CD4-positive, CD25-positive, alpha-beta regulatory T cell (primary cell): ENCODE measurements at regions not wholly inside any gene's neighbourhood (a gene's known extent, or its start where the extent isn't known, plus 50 kb on each side); places are given as distances from the start of the nearest gene placed in this dataset.

Experiments
- ATAC-seq, 2 donors: fragments of 150-1000 bp; cut with Tn5 transposase; one replicate each; pipeline ENCODE4 v1.10.0; 2021; ENCODE audit warnings: low read depth in 2 of 2, moderate number of reproducible peaks in 2 of 2, moderate library complexity in 1 of 2
- DNase-seq, 3 donors: peaks; one replicate each; pipeline versions ENCODE4 v3.0.0 to v3.0.0-alpha.2; 2012 to 2022; ENCODE audit warnings: mixed read lengths in 1 of 3
- H3K27ac ChIP-seq: one replicate; pipeline ENCODE4 v1.7.0; 2013; ENCODE audit warnings: mild to moderate bottlenecking, low read length; ENCODE audit not compliant: insufficient read depth, poor library complexity, severe bottlenecking
- H3K27me3 ChIP-seq: one replicate; pipeline ENCODE4 v1.7.0; 2013; ENCODE audit warnings: low read length; ENCODE audit not compliant: control insufficient read depth, insufficient read depth
- H3K36me3 ChIP-seq: one replicate; pipeline ENCODE4 v1.7.0; 2013; ENCODE audit warnings: mild to moderate bottlenecking, low read length, moderate library complexity; ENCODE audit not compliant: control insufficient read depth, insufficient read depth
- H3K4me1 ChIP-seq: 2 replicates; pipeline ENCODE4 v1.7.0; 2013; ENCODE audit warnings: mild to moderate bottlenecking, low read length; ENCODE audit not compliant: insufficient read depth, control insufficient read depth, poor library complexity, severe bottlenecking
- H3K4me3 ChIP-seq: one replicate; pipeline ENCODE4 v1.7.0; 2013; ENCODE audit warnings: low read depth, mild to moderate bottlenecking, low read length, moderate library complexity
- H3K9me3 ChIP-seq, 2 experiments: 1 replicate in 1 of 2; 2 replicates in 1 of 2; pipeline ENCODE4 v1.7.0; 2013; ENCODE audit warnings: low read length in 2 of 2, mild to moderate bottlenecking in 1 of 2, moderate library complexity in 1 of 2; ENCODE audit not compliant: control insufficient read depth in 2 of 2
- H3K27ac Mint-ChIP-seq, 3 donors: one replicate each; pipeline ENCODE4 v1.8.0; 2020 to 2022; ENCODE audit warnings: mild to moderate bottlenecking in 3 of 3, mixed read lengths in 3 of 3, moderate library complexity in 2 of 3
- H3K27me3 Mint-ChIP-seq: one replicate; pipeline ENCODE4 v1.8.0; 2022; ENCODE audit warnings: mild to moderate bottlenecking, mixed read lengths
- H3K36me3 Mint-ChIP-seq: one replicate; pipeline ENCODE4 v1.8.0; 2020; ENCODE audit warnings: mixed read lengths
- H3K4me1 Mint-ChIP-seq, 4 donors: one replicate each; pipeline ENCODE4 v1.8.0; 2020 to 2022; ENCODE audit warnings: mixed read lengths in 4 of 4, mild to moderate bottlenecking in 1 of 4
- H3K4me3 Mint-ChIP-seq, 4 donors: one replicate each; pipeline ENCODE4 v1.8.0; 2020 to 2022; ENCODE audit warnings: mild to moderate bottlenecking in 4 of 4, mixed read lengths in 4 of 4, moderate library complexity in 3 of 4
- H3K9me3 Mint-ChIP-seq, 7 donors: one replicate each; pipeline ENCODE4 v1.8.0; 2020 to 2022; ENCODE audit warnings: mixed read lengths in 7 of 7, mild to moderate bottlenecking in 3 of 7, moderate library complexity in 2 of 7

DNA sequence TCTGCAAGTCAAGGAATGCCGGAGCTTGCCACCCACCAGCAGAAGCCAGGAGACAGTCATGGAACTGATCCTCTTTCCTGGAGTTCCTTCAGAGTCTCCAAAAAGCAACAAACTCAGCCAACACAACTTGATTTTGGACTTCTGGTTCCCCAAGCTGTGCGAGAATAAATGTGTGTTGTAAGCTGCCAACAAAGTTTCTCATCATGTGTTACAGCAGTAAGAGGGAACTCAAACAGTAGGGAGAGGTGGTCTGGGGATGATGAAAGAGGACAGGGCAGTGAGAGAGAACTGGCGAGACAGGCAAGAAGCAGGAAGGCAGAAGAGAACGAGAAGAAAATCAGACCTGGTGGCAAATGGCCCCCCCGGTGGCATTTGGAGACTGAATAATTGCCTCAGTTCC is 204.9 kb downstream of the MAF start:
- Histone ChIP-seq H3K4me1 (no peaks in the 10 kb centered on the region), H3K9me3 (no peaks in the 10 kb centered on the region), H3K4me3 (no peak overlapping the region), H3K36me3 (no peaks in the 10 kb centered on the region), H3K27me3 (no peaks in the 10 kb centered on the region), H3K27ac (no peak overlapping the region)
- peaks cover 0 to 2% (median 0%) of the 10 kb centered on the region in 7 donors for H3K9me3 Mint-ChIP-seq
- no peak overlapping the region for H3K4me3 Mint-ChIP-seq
- no peaks in the 10 kb centered on the region for H3K27me3 Mint-ChIP-seq
- ATAC-seq (no peak), DNase-seq (no peak)
- no peak overlapping the region for H3K27ac Mint-ChIP-seq
- H3K4me1 Mint-ChIP-seq = peaks cover 0 to 7% (median 0%) of the 10 kb centered on the region in 4 donors
- H3K36me3 Mint-ChIP-seq = no peaks in the 10 kb centered on the region

DNA sequence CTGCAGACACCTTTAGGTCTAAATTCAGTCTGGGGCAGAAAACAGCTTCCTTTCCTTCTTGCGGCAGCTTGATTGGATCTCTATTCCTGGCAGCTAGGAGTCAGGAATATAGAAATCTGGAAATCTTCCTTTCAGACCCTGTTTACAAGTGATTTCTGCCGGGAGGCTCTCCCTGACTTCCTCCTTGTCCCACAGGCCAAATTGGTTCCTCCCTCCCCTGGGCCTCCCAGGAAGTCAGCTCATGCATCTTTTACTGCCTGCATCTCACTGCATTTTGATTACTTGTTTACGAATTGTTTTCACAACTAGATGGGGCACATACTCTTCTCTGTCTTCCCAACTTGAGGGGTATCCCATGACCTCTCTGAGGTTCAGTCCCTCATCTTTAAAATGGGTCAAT is 206.3 kb downstream of the MAF start:
- H3K27ac Mint-ChIP-seq = peak overlapping the region in 2 of 3 donors; percentile 26 to 77
- H3K9me3 Mint-ChIP-seq = peaks cover 0 to 2% (median 0%) of the 10 kb centered on the region in 7 donors

DNA sequence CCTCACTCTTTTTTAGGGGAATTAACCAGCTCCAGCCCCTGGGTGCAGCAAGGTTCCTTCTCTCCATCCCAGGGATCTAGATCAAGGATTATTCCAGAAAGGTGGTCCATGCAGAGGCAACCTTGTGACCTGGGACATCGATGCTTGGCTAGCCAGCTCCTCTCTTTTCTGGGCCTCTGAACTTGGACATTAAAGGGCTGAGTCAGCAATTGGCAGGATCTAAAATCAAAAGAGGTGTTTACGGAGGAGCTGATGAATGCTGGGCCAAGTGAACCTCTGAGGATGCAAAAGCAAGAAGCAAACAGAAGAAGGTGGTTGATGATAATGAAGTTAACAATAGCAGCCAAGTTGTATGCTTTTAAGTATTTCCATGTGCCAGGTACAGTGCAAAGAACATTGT is 207.0 kb downstream of the MAF start:
- Mint-ChIP-seq H3K27ac (peak overlapping the region in 1 of 3 donors; percentile 32), H3K36me3 (no peaks in the 10 kb centered on the region), H3K9me3 (peaks cover 0 to 2% (median 0%) of the 10 kb centered on the region in 7 donors), H3K4me3 (no peak overlapping the region), H3K27me3 (no peaks in the 10 kb centered on the region), H3K4me1 (peaks cover 0 to 9% (median 0%) of the 10 kb centered on the region in 4 donors)
- H3K36me3 ChIP-seq = no peaks in the 10 kb centered on the region
- no peak overlapping the region for H3K4me3 ChIP-seq
- DNase-seq (no peak), ATAC-seq (no peak)
- H3K27ac ChIP-seq = no peak overlapping the region
- H3K4me1 ChIP-seq = no peaks in the 10 kb centered on the region
- no peaks in the 10 kb centered on the region for H3K9me3 ChIP-seq
- no peaks in the 10 kb centered on the region for H3K27me3 ChIP-seq

More for the DNA sequence above, 206.3 kb downstream of the MAF start:
- Histone ChIP-seq H3K36me3 (no peaks in the 10 kb centered on the region), H3K4me1 (no peaks in the 10 kb centered on the region), H3K27me3 (no peaks in the 10 kb centered on the region), H3K27ac (no peak overlapping the region), H3K4me3 (no peak overlapping the region), H3K9me3 (no peaks in the 10 kb centered on the region)
- Mint-ChIP-seq H3K4me1 (peaks cover 0 to 9% (median 0%) of the 10 kb centered on the region in 4 donors), H3K27me3 (no peaks in the 10 kb centered on the region), H3K4me3 (no peak overlapping the region), H3K36me3 (no peaks in the 10 kb centered on the region)
- no peak for DNase-seq
- ATAC-seq = no peak

DNA sequence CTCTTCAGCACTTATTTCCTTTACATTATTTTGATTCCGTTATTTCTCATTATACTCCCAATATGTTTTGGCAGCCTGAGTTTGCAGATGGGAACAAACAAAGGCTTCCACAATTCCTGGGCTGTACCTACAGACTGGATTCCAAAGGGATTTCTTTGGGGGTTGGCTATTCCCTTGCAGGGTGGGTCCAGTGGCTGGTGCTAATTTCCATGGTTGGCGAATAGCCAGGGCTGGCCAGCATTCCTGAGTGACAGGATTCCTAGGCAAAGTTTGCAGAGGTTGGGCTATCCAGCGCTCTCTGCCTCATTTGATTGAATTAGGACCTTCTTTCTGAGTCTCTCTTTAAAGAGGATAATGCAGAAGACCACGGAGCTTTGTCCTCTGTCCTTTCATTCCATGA is 207.4 kb downstream of the MAF start:
- Histone ChIP-seq H3K9me3 (no peaks in the 10 kb centered on the region), H3K36me3 (no peaks in the 10 kb centered on the region), H3K27me3 (no peaks in the 10 kb centered on the region), H3K4me3 (no peak overlapping the region), H3K4me1 (no peaks in the 10 kb centered on the region), H3K27ac (no peak overlapping the region)
- DNase-seq (no peak), ATAC-seq (no peak)
- H3K4me3 Mint-ChIP-seq = no peak overlapping the region
- H3K4me1 Mint-ChIP-seq = peaks cover 0 to 9% (median 0%) of the 10 kb centered on the region in 4 donors
- peak overlapping the region in 2 of 3 donors; percentile 32 to 84 for H3K27ac Mint-ChIP-seq
- no peaks in the 10 kb centered on the region for H3K36me3 Mint-ChIP-seq
- H3K27me3 Mint-ChIP-seq = no peaks in the 10 kb centered on the region
- peaks cover 0 to 2% (median 0%) of the 10 kb centered on the region in 7 donors for H3K9me3 Mint-ChIP-seq

DNA sequence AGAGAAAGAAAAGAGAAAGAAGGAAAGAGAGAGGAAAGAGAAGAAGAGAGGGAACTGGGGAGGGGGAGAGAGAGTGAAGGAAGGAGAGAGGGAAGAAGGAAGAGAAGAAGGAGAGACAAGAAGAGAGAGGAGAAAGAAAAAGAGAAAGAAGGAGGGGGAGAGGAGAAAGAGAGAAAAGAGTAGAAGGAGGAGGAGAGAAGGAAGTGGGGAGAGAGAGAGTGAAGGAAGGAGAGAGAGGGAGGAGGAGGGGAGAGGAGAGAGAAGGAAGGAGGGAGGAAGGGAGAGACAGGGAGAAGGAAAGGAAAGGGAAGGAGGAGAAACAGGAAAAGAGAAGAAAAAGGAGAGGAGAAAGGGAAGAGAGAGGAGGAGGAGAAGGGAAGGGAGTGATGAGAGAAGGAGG is 208.5 kb downstream of the MAF start:
- no peak for DNase-seq
- H3K9me3 ChIP-seq = no peaks in the 10 kb centered on the region
- no peak overlapping the region for H3K27ac ChIP-seq
- Mint-ChIP-seq H3K9me3 (peaks cover 0 to 2% (median 0%) of the 10 kb centered on the region in 7 donors), H3K4me1 (peaks cover 0 to 9% (median 0%) of the 10 kb centered on the region in 4 donors), H3K27me3 (no peaks in the 10 kb centered on the region), H3K4me3 (no peak overlapping the region), H3K36me3 (no peaks in the 10 kb centered on the region), H3K27ac (no peak overlapping the region)
- no peaks in the 10 kb centered on the region for H3K36me3 ChIP-seq
- no peaks in the 10 kb centered on the region for H3K27me3 ChIP-seq
- no peaks in the 10 kb centered on the region for H3K4me1 ChIP-seq
- no peak for ATAC-seq
- H3K4me3 ChIP-seq = no peak overlapping the region

DNA sequence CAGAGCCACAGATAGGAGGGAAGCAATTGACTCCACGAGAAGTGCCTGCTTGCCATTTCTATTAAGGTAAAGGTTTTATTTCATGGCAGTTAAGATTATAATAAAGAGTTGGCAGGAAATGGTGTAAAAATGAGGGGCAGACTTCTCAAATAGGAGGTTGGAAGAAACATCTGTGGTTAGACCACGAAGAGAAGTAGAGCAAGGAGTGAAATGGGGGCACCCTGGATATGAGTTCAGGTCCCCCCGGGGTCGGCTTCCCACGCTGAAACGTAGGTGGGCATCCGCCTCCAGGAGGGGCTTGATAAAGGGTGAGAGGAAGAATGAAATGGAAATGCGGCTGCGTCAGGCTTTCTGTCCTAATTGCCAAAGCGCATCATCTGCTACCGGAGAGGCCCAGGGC is 209.1 kb downstream of the MAF start:
- Mint-ChIP-seq H3K27me3 (no peaks in the 10 kb centered on the region), H3K9me3 (peaks cover 0 to 2% (median 0%) of the 10 kb centered on the region in 7 donors), H3K4me3 (no peak overlapping the region), H3K27ac (peak overlapping the region in 1 of 3 donors; percentile 27), H3K4me1 (peaks cover 0 to 9% (median 0%) of the 10 kb centered on the region in 4 donors), H3K36me3 (no peaks in the 10 kb centered on the region)
- DNase-seq = no peak
- no peak overlapping the region for H3K4me3 ChIP-seq
- no peak overlapping the region for H3K27ac ChIP-seq
- no peaks in the 10 kb centered on the region for H3K36me3 ChIP-seq
- no peaks in the 10 kb centered on the region for H3K4me1 ChIP-seq
- no peak for ATAC-seq
- H3K27me3 ChIP-seq = no peaks in the 10 kb centered on the region
- no peaks in the 10 kb centered on the region for H3K9me3 ChIP-seq

DNA sequence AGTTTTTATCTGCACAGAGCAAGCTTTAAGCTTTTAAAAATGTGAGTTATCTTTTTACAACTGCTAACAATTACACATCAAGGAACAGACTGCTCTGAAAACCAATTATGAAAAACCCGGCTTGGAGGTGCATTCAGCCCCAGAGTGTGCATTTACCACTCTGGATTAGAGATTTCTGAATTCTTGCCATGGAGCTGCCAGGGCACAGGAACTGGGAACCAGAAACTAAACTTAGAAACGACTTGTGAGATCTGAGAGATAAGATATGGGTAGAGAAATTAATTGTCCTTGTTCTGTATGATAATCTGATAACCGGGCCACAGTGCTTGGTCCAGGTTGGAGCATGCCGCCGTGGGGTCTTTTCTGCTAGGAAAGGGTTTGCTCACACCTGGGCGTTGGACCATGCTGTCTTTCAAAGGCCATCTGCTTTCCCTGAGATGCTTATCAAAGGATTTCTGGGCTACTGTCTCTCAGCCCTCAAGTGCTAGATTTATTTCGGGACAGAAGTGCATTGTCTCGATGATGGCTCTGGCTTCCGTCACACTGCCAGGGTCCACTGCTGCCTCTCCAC is 210.0 kb downstream of the MAF start:
- no peak overlapping the region for H3K4me3 Mint-ChIP-seq

DNA sequence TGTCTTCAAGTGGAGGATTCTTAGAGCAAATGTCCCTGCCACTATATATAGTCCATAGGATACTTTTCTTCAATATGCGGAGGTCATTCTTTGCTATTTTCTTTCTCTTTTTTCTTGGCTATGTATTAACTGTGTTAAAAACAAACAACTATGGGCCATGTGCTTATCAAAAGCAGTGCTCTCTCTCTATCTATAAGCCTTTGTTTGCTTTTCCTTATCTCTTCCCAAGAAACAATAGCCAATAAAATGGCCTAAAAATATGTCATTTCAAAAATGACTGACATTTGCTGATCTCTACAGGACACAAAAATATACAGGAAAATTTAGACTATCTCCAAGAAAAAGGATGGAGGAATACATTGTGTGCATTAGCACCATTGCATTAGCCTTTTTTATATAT is 212.1 kb downstream of the MAF start:
- Histone ChIP-seq H3K36me3 (no peaks in the 10 kb centered on the region), H3K4me1 (no peaks in the 10 kb centered on the region), H3K9me3 (no peaks in the 10 kb centered on the region), H3K27me3 (no peaks in the 10 kb centered on the region), H3K4me3 (no peak overlapping the region), H3K27ac (no peak overlapping the region)
- H3K27ac Mint-ChIP-seq = no peak overlapping the region
- H3K36me3 Mint-ChIP-seq = no peaks in the 10 kb centered on the region
- no peak for DNase-seq
- H3K4me1 Mint-ChIP-seq = peaks cover 0 to 7% (median 0%) of the 10 kb centered on the region in 4 donors
- H3K9me3 Mint-ChIP-seq = no peaks in the 10 kb centered on the region
- no peak overlapping the region for H3K4me3 Mint-ChIP-seq
- ATAC-seq = no peak
- H3K27me3 Mint-ChIP-seq = no peaks in the 10 kb centered on the region

More for the DNA sequence above, 210.0 kb downstream of the MAF start:
- DNase-seq = no peak
- no peaks in the 10 kb centered on the region for H3K27me3 ChIP-seq
- no peaks in the 10 kb centered on the region for H3K9me3 ChIP-seq
- ATAC-seq = no peak
- Mint-ChIP-seq H3K36me3 (no peaks in the 10 kb centered on the region), H3K9me3 (peaks cover 0 to 2% (median 0%) of the 10 kb centered on the region in 7 donors), H3K27ac (no peak overlapping the region), H3K27me3 (no peaks in the 10 kb centered on the region), H3K4me1 (peaks cover 0 to 9% (median 0%) of the 10 kb centered on the region in 4 donors)
- H3K4me1 ChIP-seq = no peaks in the 10 kb centered on the region
- no peak overlapping the region for H3K4me3 ChIP-seq
- H3K36me3 ChIP-seq = no peaks in the 10 kb centered on the region
- no peak overlapping the region for H3K27ac ChIP-seq
